M059J (cell line): ENCODE measurements at regions not wholly inside any gene's neighbourhood (a gene's known extent, or its start where the extent isn't known, plus 50 kb on each side); places are given as distances from the start of the nearest gene placed in this dataset.

Source experiments
- DNase-seq: peaks from one replicate; pipeline ENCODE4 v3.0.0-alpha.2; 2012; ENCODE audit warnings: low read depth

DNA sequence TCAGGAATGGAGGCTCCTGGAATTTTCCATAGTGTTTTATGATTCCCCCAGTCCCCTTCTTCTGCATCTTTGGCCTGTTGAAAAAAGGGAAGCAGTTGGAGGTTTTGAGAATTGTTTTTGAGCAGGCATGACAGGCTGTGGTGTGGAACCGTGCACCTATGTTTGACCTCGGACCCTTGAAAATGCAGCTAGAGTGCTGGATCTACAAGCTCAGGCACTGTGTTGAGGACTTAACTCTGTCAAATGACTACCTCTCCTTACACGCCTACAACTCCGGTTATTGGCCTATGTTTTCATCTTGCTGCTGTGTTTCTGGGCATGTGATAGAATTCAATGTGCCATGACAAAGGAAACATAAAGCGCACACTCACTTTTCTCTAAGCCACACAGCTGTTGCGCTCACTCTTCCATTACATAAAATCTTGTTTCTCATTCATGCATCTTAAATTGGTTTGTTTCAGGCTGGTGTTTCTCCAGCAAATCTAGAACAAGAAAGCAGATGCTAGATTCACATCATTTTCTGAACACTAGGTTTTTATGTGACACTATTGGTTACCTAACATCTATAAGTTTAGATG is 616.6 kb downstream of the FGF9 start:
- no peak for DNase-seq

DNA sequence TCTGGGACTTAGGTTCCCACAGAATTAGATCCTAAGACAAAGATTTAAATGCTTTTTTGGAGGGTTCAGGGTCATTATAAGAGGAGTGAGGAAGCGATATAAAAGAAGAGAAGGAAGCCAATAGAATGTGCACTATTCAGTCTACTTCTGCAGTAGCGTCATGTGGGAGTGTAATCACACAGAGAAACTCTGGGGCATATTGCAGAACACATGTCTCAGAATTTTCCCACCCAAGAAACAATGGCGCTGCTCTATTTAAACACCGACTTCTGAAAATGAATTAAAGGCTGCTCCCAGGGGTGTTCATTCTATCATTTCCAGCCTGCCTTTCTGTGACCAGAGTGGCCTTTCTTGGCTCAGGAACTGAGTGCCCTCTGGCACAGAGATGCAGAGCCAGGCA is 617.6 kb downstream of the FGF9 start:
- no peak for DNase-seq

DNA sequence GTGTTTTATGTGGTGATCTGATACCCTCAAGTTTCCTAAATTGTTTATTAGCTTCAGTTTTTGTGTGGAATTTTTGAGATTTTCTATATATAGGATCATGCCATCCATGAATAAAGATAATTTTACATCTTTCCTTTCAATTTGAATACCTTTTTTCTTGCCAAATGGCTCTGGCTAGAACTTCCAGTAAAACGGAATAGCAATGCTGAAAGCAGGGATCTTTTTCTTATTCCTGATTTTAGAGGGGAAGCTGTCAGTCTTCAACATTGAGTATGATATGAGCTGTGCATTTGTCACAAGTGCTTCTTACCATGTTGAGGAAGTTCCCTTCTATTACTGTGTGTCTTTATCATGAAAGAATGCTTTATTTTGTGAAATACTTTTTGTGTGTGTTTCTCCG is 618.8 kb downstream of the FGF9 start:
- no peak for DNase-seq

DNA sequence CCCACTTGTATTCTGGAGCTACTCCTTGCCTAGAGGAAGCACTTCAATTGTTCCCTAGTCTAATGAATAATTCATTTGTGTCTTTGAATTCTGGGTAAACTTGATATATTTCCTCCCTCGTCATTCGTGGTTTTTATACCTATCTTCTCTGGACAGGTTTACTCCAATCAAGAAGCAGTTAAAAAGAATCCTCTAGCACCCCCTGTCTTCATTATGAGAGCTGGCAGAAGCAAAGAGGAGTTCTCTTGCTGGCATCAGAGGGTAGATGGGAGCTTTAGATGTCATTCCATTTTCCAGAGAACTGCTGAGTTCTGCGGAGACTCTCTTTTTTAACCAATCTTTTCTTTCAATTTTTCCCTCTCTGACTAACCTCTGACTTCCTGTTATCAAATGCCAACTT is 627.7 kb downstream of the FGF9 start:
- no peak for DNase-seq

DNA sequence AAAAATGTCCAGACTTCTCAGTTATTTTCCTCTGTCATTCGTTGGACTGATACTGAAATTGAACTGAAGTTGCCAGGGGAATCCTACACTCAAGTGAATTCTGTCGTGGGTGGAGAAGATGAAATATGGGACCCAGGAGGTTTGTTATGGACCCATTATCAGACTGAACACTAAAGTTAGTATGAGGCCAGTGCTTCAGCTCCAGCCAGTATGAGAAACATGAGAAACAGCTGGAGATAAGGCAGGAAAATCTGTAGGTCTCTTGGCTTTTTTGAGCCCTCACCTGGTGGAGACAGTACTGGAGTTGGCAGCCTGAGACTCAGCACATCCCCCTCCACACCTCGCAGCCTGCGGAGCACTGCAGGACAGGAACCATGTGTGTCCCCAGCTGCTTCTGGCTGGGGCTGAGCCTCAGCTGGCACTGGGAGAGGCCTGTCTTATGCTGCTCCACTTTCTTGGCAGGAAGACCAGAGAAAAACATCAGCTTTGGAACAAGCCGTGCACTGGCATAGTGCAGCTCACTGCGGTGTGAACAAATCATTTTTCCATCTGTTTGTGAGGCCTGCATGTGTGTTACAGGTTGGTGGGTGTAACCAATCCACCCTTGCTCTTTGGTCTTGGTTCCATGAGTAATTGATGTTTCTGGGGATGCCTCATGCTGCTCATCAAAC is 641.0 kb downstream of the FGF9 start:
- no peak for DNase-seq

DNA sequence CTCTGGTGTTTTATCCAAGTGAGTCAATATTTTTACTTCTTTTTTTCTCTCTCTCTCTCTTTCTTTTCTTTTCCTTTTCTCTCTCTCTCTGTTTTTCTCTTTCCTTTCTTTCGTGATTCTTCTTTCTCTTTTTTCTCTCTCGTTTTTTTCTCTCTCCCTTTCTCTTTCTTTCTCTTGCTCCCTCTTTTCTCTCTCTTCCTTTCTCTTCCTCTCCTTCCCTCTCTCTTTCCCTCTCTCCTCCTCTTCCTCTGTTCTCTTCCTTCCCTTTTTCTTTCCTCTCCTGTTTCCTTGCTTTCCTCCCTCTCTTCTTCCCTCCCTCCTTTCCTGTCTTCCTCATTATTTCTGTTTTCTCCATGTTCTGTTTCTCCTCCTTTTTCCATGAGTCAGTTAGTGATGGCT is 641.5 kb downstream of the FGF9 start:
- no peak for DNase-seq

DNA sequence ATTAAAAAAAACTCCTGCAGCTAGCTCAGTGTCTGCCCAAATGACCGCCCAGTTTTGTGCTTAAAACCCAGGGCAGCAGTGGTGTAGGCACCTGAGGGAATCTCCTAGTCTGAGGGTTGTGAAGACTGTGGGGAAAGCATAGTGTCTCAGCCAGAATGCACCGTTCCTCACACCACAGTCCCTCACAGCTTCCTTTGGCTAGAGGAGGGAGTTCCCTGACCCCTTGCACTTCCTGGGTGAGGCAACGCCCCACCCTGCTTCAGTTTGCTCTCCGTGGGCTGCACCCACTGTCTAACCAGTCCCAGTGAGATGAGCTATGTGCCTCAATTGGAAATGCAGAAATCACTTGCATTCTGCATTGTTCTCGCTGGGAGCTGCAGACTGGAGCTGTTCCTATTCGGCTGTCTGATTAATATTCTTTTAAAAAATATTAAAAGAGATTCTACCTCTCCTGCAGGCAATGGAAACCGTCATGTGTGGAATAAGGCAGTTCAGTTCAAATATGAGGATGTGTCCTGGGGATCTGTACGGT is 645.7 kb downstream of the FGF9 start:
- no peak for DNase-seq

DNA sequence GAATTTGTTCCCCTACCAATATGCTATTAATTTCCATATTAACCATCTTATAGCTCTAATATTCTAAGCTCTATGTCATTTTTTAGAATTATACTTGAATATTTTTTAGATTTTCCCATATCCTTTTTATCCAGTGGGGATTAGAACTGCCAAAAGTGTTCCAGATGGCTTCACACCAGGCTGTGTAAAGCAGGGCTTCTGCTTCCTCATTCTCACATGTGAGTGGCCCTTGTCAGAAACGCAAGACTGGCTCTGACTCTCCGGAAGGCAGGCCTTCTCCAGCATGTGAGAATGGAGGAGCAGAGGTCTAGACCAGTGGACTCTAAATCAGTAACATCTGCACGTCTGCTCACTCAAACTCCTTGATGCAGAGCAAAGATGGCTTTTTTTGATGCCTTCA is 650.1 kb downstream of the FGF9 start:
- no peak for DNase-seq

DNA sequence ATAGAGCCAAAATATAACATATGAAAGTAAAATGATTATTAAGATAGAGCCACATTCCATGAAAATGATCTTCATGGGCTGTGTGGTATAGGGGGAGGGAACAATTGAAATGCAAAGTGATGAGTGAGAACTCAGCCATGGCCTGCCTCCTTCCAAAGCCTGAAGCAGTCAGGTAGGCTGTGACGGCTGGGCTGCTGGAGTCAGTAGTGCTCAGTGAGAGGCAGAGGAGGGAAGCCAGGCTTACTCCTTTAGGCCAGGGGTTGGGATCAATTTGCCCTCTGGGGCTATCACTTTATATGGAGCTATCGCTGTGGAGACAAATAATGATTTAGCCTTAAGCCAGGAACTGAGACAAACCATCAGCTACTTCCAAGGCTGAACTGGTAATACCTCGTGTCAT is 654.9 kb downstream of the FGF9 start:
- DNase-seq, result no peak

DNA sequence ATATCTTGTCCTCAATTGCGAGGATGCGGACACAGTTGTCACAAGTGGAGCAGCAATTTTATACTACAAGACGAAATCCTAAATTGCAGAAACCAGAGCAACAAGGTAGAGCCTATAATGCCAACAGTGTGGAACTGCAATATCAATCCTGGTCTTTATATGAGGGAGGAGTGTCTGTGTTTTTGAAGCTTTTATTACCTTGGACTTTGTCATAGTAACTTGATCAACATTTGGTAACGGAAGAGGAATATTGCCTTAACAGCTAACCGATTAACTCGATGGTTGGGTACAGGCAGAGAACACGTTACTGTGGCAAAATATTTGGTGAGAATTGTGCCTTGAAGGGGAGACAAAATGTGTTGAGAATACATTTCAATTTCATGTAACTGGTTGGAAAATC is 661.5 kb downstream of the FGF9 start:
- DNase-seq, result no peak

DNA sequence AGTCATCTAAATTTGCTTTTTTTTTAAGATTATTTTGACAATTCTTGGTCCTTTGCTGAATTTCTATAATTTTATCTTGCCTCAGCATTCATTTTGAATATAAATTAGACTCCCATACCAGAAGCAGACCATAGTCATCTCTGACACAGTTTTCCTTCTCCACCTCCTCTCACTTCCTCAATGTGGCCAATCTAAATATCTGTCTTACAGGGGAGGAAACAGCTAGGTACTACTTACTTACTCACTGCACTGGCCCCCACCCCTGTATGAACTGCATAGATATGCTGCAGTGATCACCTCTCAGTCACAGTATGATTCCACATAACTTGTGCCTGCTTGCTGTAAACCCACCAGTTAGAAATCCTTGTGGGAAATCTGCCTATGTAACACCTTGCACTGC is 665.6 kb downstream of the FGF9 start:
- DNase-seq, result no peak

DNA sequence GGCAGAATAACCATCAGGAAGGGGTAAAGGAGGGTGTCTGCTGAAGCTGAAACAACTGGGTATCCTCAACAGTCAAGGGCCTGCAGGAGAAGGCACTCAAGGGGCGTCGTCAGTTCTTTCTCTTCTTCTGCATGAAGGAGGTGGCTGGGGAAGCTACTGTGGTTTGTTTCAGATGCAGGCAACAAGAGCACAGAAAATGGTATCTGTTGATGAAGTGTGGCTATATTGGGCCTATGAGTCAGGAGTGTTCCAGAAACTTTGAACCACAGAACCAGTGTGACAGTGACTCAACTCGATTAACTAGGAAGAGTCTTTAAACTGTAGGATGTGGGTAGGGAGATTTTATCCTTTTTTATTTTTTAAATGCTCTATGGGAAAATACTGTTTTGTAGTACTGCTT is 686.3 kb downstream of the FGF9 start:
- peak; percentile 0 for DNase-seq

DNA sequence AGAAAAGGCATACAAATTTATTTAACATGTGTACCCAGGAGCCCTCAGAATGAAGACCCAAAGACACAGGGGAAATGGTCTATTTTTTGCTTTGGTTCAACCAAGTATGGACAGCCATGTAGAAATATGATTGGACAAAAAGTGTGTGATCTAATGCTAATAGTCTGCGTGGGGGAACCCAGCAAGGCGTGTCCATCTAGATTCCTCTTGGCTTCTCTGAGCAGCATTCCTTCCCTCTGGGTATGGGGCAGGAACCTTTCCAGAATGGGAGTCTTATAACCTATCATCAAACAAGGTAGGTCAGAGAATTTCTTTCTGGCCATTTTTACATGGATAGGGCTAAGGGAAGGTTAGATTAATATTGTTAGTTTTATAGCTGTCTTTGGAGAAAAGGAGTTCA is 698.2 kb downstream of the FGF9 start:
- DNase-seq, result no peak

DNA sequence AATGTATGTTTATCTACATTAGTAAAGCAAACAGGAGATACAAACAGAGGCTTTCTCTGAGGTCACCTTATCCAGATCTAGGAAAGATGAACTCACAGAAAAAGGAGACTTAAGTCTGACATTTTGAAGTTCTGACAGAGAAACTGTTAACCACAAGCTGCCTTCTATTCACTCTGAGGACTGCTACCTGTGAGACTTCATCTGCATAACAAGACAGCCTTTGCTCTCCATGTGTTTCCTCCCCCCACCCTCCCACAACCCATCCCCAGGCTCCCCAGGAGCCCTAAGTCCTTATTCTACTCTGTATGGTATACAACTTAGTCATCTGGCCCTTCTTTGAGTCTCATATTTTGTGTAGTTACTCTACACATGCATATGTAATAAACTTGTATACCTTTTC is 699.0 kb downstream of the FGF9 start:
- no peak for DNase-seq

DNA sequence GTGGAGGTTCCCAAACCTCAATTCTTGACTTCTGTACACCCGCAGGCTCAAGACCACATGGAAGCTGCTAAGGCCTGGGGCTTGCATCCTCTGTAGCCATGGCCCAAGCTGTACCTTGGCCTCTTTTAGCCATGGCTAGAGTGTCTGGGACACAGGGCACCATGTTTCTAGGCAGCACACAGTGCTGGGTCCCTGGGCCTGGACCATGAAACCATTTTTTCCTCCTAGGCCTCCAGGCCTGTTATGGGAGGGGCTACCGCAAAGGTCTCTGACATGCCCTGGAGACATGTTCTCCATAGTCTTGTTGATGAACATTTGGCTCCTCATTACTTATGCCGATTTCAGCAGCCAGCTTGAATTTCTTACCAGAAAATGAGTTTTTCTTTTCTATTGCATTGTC is 701.4 kb downstream of the FGF9 start:
- DNase-seq, result no peak

DNA sequence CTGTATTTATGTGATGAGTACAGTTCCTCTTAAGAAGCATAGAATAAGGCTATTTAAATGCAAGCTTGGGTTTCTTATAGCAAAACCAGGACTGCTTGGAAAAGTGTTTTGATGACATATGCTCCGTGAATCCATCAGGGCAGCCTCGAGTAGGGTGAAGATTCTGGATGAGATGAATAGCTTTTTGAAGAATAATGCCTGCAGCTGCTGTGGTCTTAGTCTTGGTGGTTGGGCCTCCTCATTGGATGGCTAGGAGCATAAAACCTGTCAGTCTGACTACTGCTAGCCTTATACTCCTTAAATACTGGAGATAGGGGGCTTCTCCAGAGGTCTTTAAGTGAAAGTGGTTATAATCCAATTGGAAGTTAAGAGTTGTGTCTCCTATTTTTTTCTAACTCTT is 704.3 kb downstream of the FGF9 start:
- no peak for DNase-seq

DNA sequence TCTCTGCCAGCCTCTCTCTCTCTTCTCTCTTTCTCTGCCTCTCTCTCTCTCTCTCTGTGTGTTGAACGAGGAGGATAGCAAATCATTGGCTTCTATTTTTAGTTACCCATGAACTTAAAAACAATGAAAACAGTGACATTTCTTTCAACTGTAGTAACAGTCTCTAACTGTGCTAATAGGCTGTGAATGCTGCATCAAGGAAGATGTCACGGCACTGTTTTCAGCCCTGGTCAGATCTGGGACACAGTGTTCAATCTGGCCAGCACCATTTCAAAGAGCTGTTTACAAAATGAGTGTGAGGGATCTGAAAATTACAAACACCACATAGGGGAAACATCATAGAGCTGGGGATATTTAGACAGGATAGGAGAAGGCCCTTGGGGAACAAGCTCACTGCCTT is 717.0 kb downstream of the FGF9 start:
- DNase-seq, result no peak

DNA sequence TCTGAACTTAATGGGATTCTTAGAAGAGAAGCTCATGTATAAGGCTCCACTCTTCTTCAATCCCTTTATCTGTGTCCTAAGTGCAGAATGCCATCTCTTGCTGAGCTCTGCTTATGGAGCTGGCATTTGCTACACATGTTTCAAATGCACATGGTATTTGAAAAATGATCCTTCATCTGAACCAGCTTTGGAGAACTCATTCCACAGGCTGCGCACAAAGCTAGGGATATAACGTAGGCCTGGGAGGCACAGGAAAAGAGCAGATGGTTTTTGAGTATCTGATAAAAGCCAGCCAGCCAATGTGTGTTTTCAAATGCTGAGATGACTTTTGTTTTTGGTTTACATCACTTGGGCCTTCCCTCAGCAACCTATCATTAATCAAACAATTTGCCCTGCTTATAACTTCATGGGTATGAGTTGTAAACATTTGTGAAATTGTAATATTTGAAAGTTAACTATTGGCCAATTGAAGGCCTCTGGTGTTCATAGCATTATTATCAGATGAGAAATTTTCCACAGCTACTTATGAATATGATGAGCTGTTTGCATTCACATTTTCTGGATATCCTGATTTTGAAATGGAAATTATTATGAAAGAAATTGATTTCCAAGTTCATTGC is 729.0 kb downstream of the FGF9 start:
- no peak for DNase-seq

DNA sequence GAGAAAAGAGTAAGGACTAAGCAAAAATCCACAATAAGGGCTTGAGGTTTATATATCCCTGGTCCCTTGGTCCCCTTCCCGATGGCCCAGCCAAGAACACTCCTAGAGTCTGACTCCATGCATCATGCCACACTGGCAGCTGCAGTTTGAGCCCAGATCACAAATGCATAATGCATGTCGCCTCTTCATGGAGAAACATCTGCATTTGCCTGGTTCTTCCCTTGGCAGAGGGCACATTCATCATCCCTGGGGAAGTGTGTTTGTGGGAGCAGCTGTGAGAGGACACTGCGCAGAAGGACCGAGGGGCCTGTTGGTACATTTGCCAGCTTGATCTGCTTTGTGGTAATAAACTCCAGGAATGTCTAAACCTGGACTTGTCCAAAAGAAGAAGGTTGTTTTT is 731.8 kb downstream of the FGF9 start:
- no peak for DNase-seq

DNA sequence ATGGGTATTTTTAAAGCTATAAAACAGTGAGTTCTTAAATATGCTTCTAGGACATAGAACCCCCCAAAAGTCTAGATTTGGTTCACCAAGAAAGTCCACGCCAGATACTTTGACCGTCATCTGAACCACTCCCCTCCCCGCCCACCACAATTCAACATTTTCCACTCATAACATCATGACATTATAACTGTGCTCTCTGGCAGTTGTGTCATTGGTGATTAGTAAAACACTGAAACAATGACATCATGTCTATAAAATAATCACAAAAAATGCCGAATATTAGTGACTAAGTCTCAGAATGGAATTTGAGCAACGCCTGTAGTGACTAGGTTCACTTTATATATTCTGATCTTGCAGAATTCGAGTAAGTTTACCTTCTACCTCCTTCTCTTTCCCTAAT is 732.3 kb downstream of the FGF9 start:
- no peak for DNase-seq

DNA sequence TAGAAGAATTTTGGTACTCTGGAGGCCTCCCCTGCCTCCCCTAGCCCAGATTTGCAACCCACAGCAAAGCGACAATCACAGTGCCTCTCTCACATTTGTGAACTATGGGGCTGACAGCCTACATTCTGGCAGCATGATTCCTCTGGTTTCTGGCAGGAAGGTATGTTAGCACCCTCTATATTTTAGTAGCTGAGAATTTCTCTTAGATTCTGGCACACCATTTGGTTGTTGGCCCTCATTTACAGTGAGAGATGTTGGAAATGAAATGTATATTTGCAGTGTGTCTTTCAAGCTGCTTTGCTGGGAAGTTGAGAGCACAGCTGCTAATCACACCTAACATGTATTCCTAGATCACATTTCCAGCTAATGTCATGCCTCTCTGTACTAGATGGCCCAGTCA is 735.0 kb downstream of the FGF9 start:
- DNase-seq, result no peak

DNA sequence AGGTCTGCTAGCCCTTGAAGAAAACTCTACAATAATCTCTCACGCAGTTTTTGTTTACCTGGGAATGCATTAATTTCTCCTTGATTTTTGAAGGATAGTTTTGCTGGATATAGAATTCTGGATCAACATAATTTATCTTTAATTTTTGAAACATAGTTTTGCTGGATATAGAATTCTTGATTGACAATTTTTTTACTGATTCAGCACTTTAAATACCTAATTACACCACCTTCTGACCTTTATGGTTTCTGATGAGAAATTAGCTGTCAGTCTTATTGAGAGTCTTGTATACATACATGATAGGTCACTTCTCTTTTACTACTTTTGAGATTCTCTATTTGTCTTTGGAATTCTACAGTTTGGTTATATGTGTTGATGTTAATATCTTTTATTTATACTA is 741.6 kb downstream of the FGF9 start:
- no peak for DNase-seq

DNA sequence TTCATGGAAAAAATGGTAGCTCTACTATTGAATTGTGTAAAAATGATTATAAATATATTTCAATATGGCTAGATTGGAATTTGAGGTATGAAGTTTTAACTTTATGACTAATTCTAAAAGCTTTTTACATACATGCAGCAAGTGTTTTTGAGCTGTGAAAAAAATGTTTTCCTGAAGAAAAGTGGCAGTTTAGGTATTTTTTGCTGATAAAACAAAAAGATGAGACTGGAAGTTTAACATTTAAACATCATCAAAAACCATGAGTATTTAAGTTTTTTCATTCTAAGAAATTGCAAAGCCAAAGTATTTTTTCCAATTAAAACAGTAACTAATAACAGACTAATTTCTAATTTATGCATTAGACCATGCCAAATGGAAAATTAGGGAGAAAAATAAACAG is 751.1 kb downstream of the FGF9 start:
- DNase-seq, result no peak

DNA sequence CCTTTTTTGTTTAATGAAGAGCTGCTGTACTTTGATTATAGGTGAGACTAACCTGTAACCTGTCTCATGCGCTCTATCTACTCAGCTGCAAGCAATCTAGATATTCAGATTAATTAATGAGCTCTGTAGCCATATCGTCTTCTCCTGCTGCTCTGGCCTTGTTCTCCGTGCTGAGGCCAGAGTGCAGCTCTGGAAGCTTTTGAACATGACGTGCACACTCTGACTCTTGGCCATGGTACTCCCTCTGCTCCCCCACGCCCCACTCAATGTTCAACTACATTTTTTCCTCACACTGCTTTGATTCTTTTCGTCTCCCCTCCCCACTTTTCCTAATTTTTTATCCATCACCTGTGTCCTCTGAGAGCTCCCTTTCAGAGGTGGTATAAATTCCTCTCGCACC is 751.8 kb downstream of the FGF9 start:
- no peak for DNase-seq
